H9 (cell line): ENCODE measurements at regions not wholly inside any gene's neighbourhood (a gene's known extent, or its start where the extent isn't known, plus 50 kb on each side); places are given as distances from the start of the nearest gene placed in this dataset.

Source experiments
- DNase-seq: peaks from one replicate; pipeline ENCODE4 v3.0.0-alpha.2; 2017
- H2AFZ ChIP-seq: one replicate; pipeline ENCODE4 v1.6.1; 2013; ENCODE audit warnings: mild to moderate bottlenecking, low read length, control low read depth, moderate library complexity
- H2AK5ac ChIP-seq: 2 replicates; pipeline ENCODE4 v1.6.1; 2013; ENCODE audit warnings: low read length, control low read depth, mixed read lengths; ENCODE audit not compliant: insufficient read length
- H2BK120ac ChIP-seq: one replicate; pipeline ENCODE4 v1.6.1; 2013; ENCODE audit warnings: low read depth, mild to moderate bottlenecking, low read length, control low read depth, inconsistent platforms; ENCODE audit not compliant: poor library complexity, severe bottlenecking
- H2BK12ac ChIP-seq: 2 replicates; pipeline ENCODE4 v1.6.1; 2013; ENCODE audit warnings: low read length, control low read depth, mixed read lengths, low read depth; ENCODE audit not compliant: insufficient read length
- H2BK15ac ChIP-seq: 2 replicates; pipeline ENCODE4 v1.6.1; 2013; ENCODE audit warnings: low read depth, low read length, control low read depth
- H2BK20ac ChIP-seq: one replicate; pipeline ENCODE4 v1.6.1; 2013; ENCODE audit warnings: low read depth, mild to moderate bottlenecking, low read length, control low read depth, inconsistent platforms; ENCODE audit not compliant: poor library complexity, severe bottlenecking
- H2BK5ac ChIP-seq: 2 replicates; pipeline ENCODE4 v1.6.1; 2013; ENCODE audit warnings: low read length, control low read depth, mixed read lengths; ENCODE audit not compliant: insufficient read length
- H3K14ac ChIP-seq: 2 replicates; pipeline ENCODE4 v1.6.1; 2013; ENCODE audit warnings: low read length, control low read depth; ENCODE audit not compliant: insufficient read depth
- H3K18ac ChIP-seq: 2 replicates; pipeline ENCODE4 v1.6.1; 2013; ENCODE audit warnings: low read depth, mild to moderate bottlenecking, mixed read lengths, low read length, control low read depth; ENCODE audit not compliant: insufficient read length
- H3K23ac ChIP-seq: 2 replicates; pipeline ENCODE4 v1.6.1; 2013; ENCODE audit warnings: low read length, control low read depth, mixed read lengths, low read depth; ENCODE audit not compliant: insufficient read length
- H3K23me2 ChIP-seq: 2 replicates; pipeline ENCODE4 v1.6.1; 2013; ENCODE audit warnings: low read depth, mild to moderate bottlenecking, mixed read lengths, low read length, control low read depth; ENCODE audit not compliant: insufficient read length, poor library complexity, severe bottlenecking
- H3K27ac ChIP-seq: 2 replicates; pipeline ENCODE4 v1.5.1; 2013; ENCODE audit warnings: low read length, control low read depth, mixed read lengths, low read depth; ENCODE audit not compliant: insufficient read length
- H3K27me3 ChIP-seq: 2 replicates; pipeline ENCODE4 v1.6.1; 2013; ENCODE audit warnings: low read length, control low read depth, inconsistent platforms; ENCODE audit not compliant: insufficient read depth
- H3K4ac ChIP-seq: 2 replicates; pipeline ENCODE4 v1.6.1; 2013; ENCODE audit warnings: low read depth, mild to moderate bottlenecking, control low read depth, inconsistent platforms, low read length, moderate library complexity
- H3K4me1 ChIP-seq: 2 replicates; pipeline ENCODE4 v1.6.1; 2013; ENCODE audit warnings: low read length, control low read depth, inconsistent platforms; ENCODE audit not compliant: insufficient read depth
- H3K4me2 ChIP-seq: 2 replicates; pipeline ENCODE4 v1.6.1; 2013; ENCODE audit warnings: low read length, control low read depth, mixed read lengths; ENCODE audit not compliant: insufficient read length, insufficient read depth
- H3K56ac ChIP-seq: 2 replicates; pipeline ENCODE4 v1.6.1; 2013; ENCODE audit warnings: low read depth, mild to moderate bottlenecking, mixed read lengths, low read length, control low read depth; ENCODE audit not compliant: insufficient read length
- H3K79me1 ChIP-seq: 2 replicates; pipeline ENCODE4 v1.6.1; 2013; ENCODE audit warnings: low read depth, mild to moderate bottlenecking, moderate library complexity, low read length, control low read depth, inconsistent platforms; ENCODE audit not compliant: insufficient read depth, poor library complexity, severe bottlenecking
- H3K79me2 ChIP-seq: 2 replicates; pipeline ENCODE4 v1.6.1; 2013; ENCODE audit warnings: low read length, control low read depth, inconsistent platforms; ENCODE audit not compliant: insufficient read depth
- H3K9ac ChIP-seq: 2 replicates; pipeline ENCODE4 v1.6.1; 2013; ENCODE audit warnings: low read length, control low read depth, mixed read lengths; ENCODE audit not compliant: insufficient read length; ENCODE audit errors: extremely low read depth
- H3K9me3 ChIP-seq: one replicate; pipeline ENCODE4 v1.6.1; 2013; ENCODE audit warnings: low read depth, low read length, inconsistent platforms; ENCODE audit not compliant: control insufficient read depth
- H3T11ph ChIP-seq: one replicate; pipeline ENCODE4 v1.6.1; 2013; ENCODE audit warnings: mild to moderate bottlenecking, low read length, control low read depth, inconsistent platforms
- H4K20me1 ChIP-seq: one replicate; pipeline ENCODE4 v1.6.1; 2013; ENCODE audit not compliant: control insufficient read depth, insufficient read length, insufficient read depth
- H4K5ac ChIP-seq: 2 replicates; pipeline ENCODE4 v1.6.1; 2013; ENCODE audit warnings: low read depth, mild to moderate bottlenecking, mixed read lengths, low read length, control low read depth; ENCODE audit not compliant: insufficient read length
- H4K8ac ChIP-seq: replicated peaks from 2 replicates; pipeline ENCODE4 v1.6.1; 2013; ENCODE audit warnings: low read length, control low read depth, mixed read lengths, low read depth; ENCODE audit not compliant: insufficient read length
- H4K91ac ChIP-seq: 2 replicates; pipeline ENCODE4 v1.6.1; 2013; ENCODE audit warnings: low read depth, mild to moderate bottlenecking, moderate library complexity, mixed read lengths, low read length, control low read depth; ENCODE audit not compliant: insufficient read length
- H3K27ac Mint-ChIP-seq, 3 experiments: 2 replicates in 2 of 3; 3 replicates in 1 of 3; pipeline ENCODE4 v1.8.0; 2020 to 2021; ENCODE audit warnings: mixed read lengths in 3 of 3, mild to moderate bottlenecking in 1 of 3, moderate library complexity in 1 of 3
- H3K27me3 Mint-ChIP-seq: 2 replicates; pipeline ENCODE4 v1.8.0; 2021; ENCODE audit warnings: low read depth, mild to moderate bottlenecking, moderate library complexity, mixed read lengths
- H3K36me3 Mint-ChIP-seq, 3 experiments: 2 replicates in 2 of 3; 3 replicates in 1 of 3; pipeline ENCODE4 v1.8.0; 2020 to 2021; ENCODE audit warnings: low read depth in 3 of 3, mixed read lengths in 3 of 3; ENCODE audit not compliant: insufficient read depth in 1 of 3
- H3K4me1 Mint-ChIP-seq, 2 experiments: 2 replicates each; pipeline ENCODE4 v1.8.0; 2020; ENCODE audit warnings: mixed read lengths in 2 of 2
- H3K4me3 Mint-ChIP-seq, 2 experiments: 2 replicates in 1 of 2; 3 replicates in 1 of 2; pipeline ENCODE4 v1.8.0; 2020 to 2021; ENCODE audit warnings: mild to moderate bottlenecking in 2 of 2, mixed read lengths in 2 of 2, moderate library complexity in 1 of 2
- H3K9me3 Mint-ChIP-seq, 2 experiments: 2 replicates in 1 of 2; 3 replicates in 1 of 2; pipeline ENCODE4 v1.8.0; 2020; ENCODE audit warnings: mild to moderate bottlenecking in 2 of 2, mixed read lengths in 2 of 2, moderate library complexity in 1 of 2
- WGBS: extraction: QIAGEN DNeasy Blood & Tissue Kit; methylation state at CpG from one replicate; pipeline ENCODE4 v1.1.7; 2013; ENCODE audit warnings: missing lambda C conversion rate, low lambda C conversion rate, mixed read lengths; ENCODE audit not compliant: insufficient read length; ENCODE audit errors: extremely low coverage; 5-methylcytosine and 5-hydroxymethylcytosine counted together
- TF ChIP-seq, protein P1 (sequence below): fragments of 200-600 bp; sonication (generic); conservative IDR thresholded peaks from 3 replicates; pipeline ENCODE4 v1.8.0; 2021; ENCODE audit warnings: antibody characterized with exemption, mild to moderate bottlenecking

DNA sequence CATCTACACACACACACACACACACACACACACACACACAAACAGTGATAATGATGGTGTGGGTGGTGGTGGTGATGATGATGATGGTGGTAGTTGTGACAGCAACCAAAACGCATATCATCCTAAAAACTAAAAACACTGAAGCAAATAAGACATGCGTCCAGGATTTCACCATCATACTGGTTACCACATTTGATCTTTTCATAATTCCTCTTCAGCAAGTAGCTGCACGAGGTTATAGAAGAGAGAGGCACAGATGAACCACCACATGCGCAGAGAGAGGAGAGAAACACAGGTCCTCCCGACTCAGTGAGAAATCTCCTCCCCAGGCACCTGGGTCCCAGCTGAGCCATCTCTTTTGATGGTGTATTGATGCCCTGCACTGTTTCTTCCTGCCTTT lies 393.3 kb downstream of the METTL4 start:
- Mint-ChIP-seq H3K36me3 (no peaks in the 10 kb centered on the region; a peak in 1 of 7 replicates), H3K4me3 (no peak overlapping the region), H3K9me3 (no peaks in the 10 kb centered on the region; a peak in 1 of 5 replicates), H3K27me3 (no peaks in the 10 kb centered on the region), H3K4me1 (peaks cover 2 to 3% of the 10 kb centered on the region in 2 experiments; a peak in 1 of 4 replicates), H3K27ac (no peak overlapping the region)
- Histone ChIP-seq H2BK120ac (no peak overlapping the region), H2AFZ (no peak overlapping the region), H2BK12ac (no peak overlapping the region), H3K23ac (no peak overlapping the region), H3T11ph (no peak overlapping the region), H2BK20ac (no peak overlapping the region), H3K4me2 (no peak overlapping the region), H3K79me2 (no peaks in the 10 kb centered on the region; the same call in 1 of the 2 replicates), H3K4me1 (peaks cover 3% of the 10 kb centered on the region; the same call in 1 of the 2 replicates), H3K9me3 (no peaks in the 10 kb centered on the region), H3K27me3 (no peaks in the 10 kb centered on the region), H2BK15ac (no peak overlapping the region), H4K91ac (no peak overlapping the region), H2BK5ac (no peak overlapping the region), H3K79me1 (no peaks in the 10 kb centered on the region), H4K5ac (no peak overlapping the region), H4K20me1 (no peaks in the 10 kb centered on the region), H4K8ac (no peak overlapping the region), H3K23me2 (no peaks in the 10 kb centered on the region), H2AK5ac (no peak overlapping the region), H3K27ac (no peak overlapping the region), H3K9ac (no peak overlapping the region), H3K4ac (no peak overlapping the region), H3K18ac (no peak overlapping the region), H3K56ac (no peak overlapping the region), H3K14ac (no peak overlapping the region)
- TF ChIP-seq, protein P1, sequence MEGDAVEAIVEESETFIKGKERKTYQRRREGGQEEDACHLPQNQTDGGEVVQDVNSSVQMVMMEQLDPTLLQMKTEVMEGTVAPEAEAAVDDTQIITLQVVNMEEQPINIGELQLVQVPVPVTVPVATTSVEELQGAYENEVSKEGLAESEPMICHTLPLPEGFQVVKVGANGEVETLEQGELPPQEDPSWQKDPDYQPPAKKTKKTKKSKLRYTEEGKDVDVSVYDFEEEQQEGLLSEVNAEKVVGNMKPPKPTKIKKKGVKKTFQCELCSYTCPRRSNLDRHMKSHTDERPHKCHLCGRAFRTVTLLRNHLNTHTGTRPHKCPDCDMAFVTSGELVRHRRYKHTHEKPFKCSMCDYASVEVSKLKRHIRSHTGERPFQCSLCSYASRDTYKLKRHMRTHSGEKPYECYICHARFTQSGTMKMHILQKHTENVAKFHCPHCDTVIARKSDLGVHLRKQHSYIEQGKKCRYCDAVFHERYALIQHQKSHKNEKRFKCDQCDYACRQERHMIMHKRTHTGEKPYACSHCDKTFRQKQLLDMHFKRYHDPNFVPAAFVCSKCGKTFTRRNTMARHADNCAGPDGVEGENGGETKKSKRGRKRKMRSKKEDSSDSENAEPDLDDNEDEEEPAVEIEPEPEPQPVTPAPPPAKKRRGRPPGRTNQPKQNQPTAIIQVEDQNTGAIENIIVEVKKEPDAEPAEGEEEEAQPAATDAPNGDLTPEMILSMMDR: no peak
- WGBS: no CpG with 5 or more reads among the region's 5 CpGs
- no peak for DNase-seq
